GM12892 (cell line): ENCODE measurements at regions not wholly inside any gene's neighbourhood (a gene's known extent, or its start where the extent isn't known, plus 50 kb on each side); places are given as distances from the start of the nearest gene placed in this dataset.

Experiments
- POLR2A ChIP-seq: IDR thresholded peaks from 2 replicates; pipeline ENCODE4 v1.6.1; 2011; ENCODE audit warnings: low read depth, low read length, control low read depth
- POLR2AphosphoS5 ChIP-seq: IDR thresholded peaks from 2 replicates; pipeline ENCODE4 v1.6.1; 2011; ENCODE audit warnings: low read depth, low read length, control low read depth

DNA sequence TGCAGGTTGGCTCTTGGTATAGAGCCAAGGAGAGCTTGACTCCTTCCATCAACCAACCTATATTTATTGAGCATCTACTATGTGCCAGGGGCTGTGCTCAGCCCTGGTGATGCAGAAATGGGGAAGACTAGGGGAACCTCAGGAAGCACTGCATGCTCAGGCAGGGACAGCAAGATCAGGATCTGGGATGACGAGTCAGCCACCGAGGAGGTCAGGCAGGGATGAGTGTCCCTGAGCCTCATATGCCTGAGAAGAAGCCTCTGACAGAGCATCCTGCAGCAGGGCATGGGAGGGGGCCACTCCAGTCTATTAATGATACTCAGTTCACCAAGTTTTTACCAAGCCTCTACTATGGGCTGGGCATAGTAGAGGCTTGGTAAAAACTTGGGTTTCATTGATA lies 158.1 kb downstream of the KATNAL1 start:
- TF ChIP-seq POLR2A: no peak
- TF ChIP-seq POLR2AphosphoS5: no peak
